ENCODE measurements at regions not wholly inside any gene's neighbourhood (a gene's known extent, or its start where the extent isn't known, plus 50 kb on each side); places are given as distances from the start of the nearest gene placed in this dataset.

GRCh38 chr4:65066106-65066505 is 604.2 kb downstream of the EPHA5 start:
- no peak overlapping the region for H2AFZ ChIP-seq (ENCODE audit: low read length)
- H3K18ac ChIP-seq (ENCODE audit: extremely low read depth, low read length), result no peak overlapping the region
- no peaks in the 10 kb centered on the region for H3K36me3 ChIP-seq (ENCODE audit: control insufficient read depth in 2 of 4, insufficient read depth in 4 of 4, low read length in 3 of 4)
- CTCF ChIA-PET (ENCODE audit: partially characterized antibody), result no interaction called here
- POLR2A ChIA-PET (ENCODE audit: partially characterized antibody), result no interaction called here
- no peak overlapping the region for H2BK15ac ChIP-seq (ENCODE audit: low read length)
- H2BK120ac ChIP-seq (replicated peaks; ENCODE audit: low read depth, low read length), result no peak overlapping the region
- H3K27ac ChIP-seq (ENCODE audit: low read depth, low read length), result no peak overlapping the region
- no peak overlapping the region for H3K23ac ChIP-seq (ENCODE audit: insufficient read length)
- no peaks in the 10 kb centered on the region for H3K79me1 ChIP-seq (ENCODE audit: low read depth, low read length)
- H4K20me1 ChIP-seq (replicated peaks in 1 of 2; ENCODE audit: control insufficient read depth in 1 of 2, insufficient read depth in 2 of 2, low read length in 2 of 2), result no peaks in the 10 kb centered on the region
- H2BK20ac ChIP-seq (ENCODE audit: low read length), result no peak overlapping the region
- no peaks in the 10 kb centered on the region for H3K4me1 ChIP-seq (replicated peaks in 1 of 4; ENCODE audit: control insufficient read depth in 3 of 4, insufficient read depth in 4 of 4, low read length in 3 of 4)
- no peak overlapping the region for H4K8ac ChIP-seq (ENCODE audit: extremely low read depth, insufficient read depth, low read length)
- H3K4me2 ChIP-seq (ENCODE audit: insufficient read depth in 1 of 2, low read depth in 2 of 2, low read length in 2 of 2), result no peak overlapping the region
- H2BK5ac ChIP-seq (ENCODE audit: low read depth, low read length), result no peak overlapping the region
- no peak overlapping the region for H3K56ac ChIP-seq (replicated peaks; ENCODE audit: insufficient read length, low read depth, low read length)
- H2BK12ac ChIP-seq (ENCODE audit: low read depth, low read length), result no peak overlapping the region
- no peak overlapping the region for H2AK5ac ChIP-seq (ENCODE audit: low read depth, low read length)
- DNase-seq (ENCODE audit: low read depth in 1 of 2, low spot score in 2 of 2), result no peak
- no peak overlapping the region for H4K5ac ChIP-seq (ENCODE audit: insufficient read length, low read depth, low read length)
- H3K14ac ChIP-seq (ENCODE audit: insufficient read length), result no peak overlapping the region
- no peaks in the 10 kb centered on the region for H3K23me2 ChIP-seq (ENCODE audit: low read depth, low read length)
- no peak overlapping the region for H3K9ac ChIP-seq (replicated peaks in 1 of 4; ENCODE audit: extremely low read depth in 1 of 4, low read depth in 3 of 4, low read length in 3 of 4)
- no peak overlapping the region for H4K91ac ChIP-seq (replicated peaks; ENCODE audit: insufficient read length, low read length)
- no peaks in the 10 kb centered on the region for H3K9me3 ChIP-seq (ENCODE audit: insufficient read depth in 2 of 2, low read depth in 1 of 2, low read length in 1 of 2)
- H3K79me2 ChIP-seq (ENCODE audit: control insufficient read depth in 1 of 2, insufficient read depth in 2 of 2, low read length in 2 of 2), result no peaks in the 10 kb centered on the region
- no peak overlapping the region for H3K4ac ChIP-seq (replicated peaks; ENCODE audit: insufficient read length, low read depth, low read length)
- H3K27me3 ChIP-seq (replicated peaks in 1 of 4; ENCODE audit: control insufficient read depth in 3 of 4, extremely low read depth in 1 of 4, insufficient read depth in 3 of 4, low read length in 3 of 4), result peaks cover 0 to 1% (median 0%) of the 10 kb centered on the region in 4 experiments; a peak in 1 of 7 replicates
- FAIRE-seq, result no peak
- no peak overlapping the region for H3K4me3 ChIP-seq (ENCODE audit: extremely low read depth in 1 of 4, insufficient read depth in 2 of 4, low read depth in 3 of 4, low read length in 4 of 4)
- no peak for TF ChIP-seq BRCA1 (IDR thresholded peaks at IDR 0.05; ENCODE audit: low read depth, low read length)
- TF ChIP-seq NRF1 (IDR thresholded peaks at IDR 0.05; ENCODE audit: low read depth, low read length), result no peak
- no peak for TF ChIP-seq EGR1 (IDR thresholded peaks at IDR 0.05; ENCODE audit: borderline replicate concordance, low read depth, low read length)
- no peak for TF ChIP-seq E2F6 (IDR thresholded peaks at IDR 0.05)
- no peak for TF ChIP-seq NANOG (IDR thresholded peaks at IDR 0.05; ENCODE audit: insufficient read depth, low read depth, low read length, poor library complexity, severe bottlenecking)
- no peak for TF ChIP-seq EZH2 (IDR thresholded peaks at IDR 0.05; ENCODE audit: low read depth, low read length, severe bottlenecking)
- no peak for TF ChIP-seq CTCF (IDR thresholded peaks at IDR 0.05; ENCODE audit: control extremely low read depth in 1 of 3, insufficient read depth in 1 of 3, low read depth in 1 of 3, low read length in 3 of 3)
- TF ChIP-seq SRF (IDR thresholded peaks at IDR 0.05; ENCODE audit: low read depth, low read length), result no peak
- no peak for TF ChIP-seq ZNF274 (IDR thresholded peaks at IDR 0.05; ENCODE audit: borderline replicate concordance, extremely low read depth, low read length)
- no peak for TF ChIP-seq KDM1A (IDR thresholded peaks at IDR 0.05; ENCODE audit: borderline replicate concordance, low read length)
- no peak for TF ChIP-seq BCL11A (IDR thresholded peaks at IDR 0.05; ENCODE audit: low read depth in 2 of 2, low read length in 2 of 2)
- no peak for TF ChIP-seq TAF1 (IDR thresholded peaks at IDR 0.05; ENCODE audit: low read depth, low read length)
- TF ChIP-seq POU5F1 (IDR thresholded peaks at IDR 0.05; ENCODE audit: low read depth, low read length), result no peak
